GM12874 (cell line): ENCODE measurements at regions not wholly inside any gene's neighbourhood (a gene's known extent, or its start where the extent isn't known, plus 50 kb on each side); places are given as distances from the start of the nearest gene placed in this dataset.

Source experiments
- TF ChIP-seq, protein P1 (sequence below): IDR thresholded peaks from 2 replicates; pipeline ENCODE4 v1.5.1; 2011; ENCODE audit warnings: low read depth, mild to moderate bottlenecking, control low read depth, low read length, moderate library complexity; ENCODE audit not compliant: insufficient read depth

DNA sequence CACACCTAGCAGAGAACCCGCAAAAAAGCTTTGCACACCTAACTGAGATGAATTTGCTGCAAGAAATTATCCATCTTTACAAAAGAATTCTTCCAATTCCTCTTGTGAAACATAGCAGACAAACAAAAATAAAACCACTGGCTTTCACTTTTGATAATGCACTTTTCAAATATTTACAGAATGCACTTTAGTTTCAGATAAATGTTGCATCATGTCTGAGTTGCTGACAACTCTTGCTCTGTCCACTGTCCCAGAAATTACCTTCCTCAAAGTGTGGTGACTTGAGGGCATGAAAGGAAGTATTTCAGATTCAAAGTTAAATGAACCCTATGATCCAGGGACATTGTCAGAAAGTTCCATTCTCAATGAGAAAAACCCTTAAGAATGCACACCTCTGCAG, 256.2 kb upstream of the PARD3B start:
- TF ChIP-seq, protein P1, sequence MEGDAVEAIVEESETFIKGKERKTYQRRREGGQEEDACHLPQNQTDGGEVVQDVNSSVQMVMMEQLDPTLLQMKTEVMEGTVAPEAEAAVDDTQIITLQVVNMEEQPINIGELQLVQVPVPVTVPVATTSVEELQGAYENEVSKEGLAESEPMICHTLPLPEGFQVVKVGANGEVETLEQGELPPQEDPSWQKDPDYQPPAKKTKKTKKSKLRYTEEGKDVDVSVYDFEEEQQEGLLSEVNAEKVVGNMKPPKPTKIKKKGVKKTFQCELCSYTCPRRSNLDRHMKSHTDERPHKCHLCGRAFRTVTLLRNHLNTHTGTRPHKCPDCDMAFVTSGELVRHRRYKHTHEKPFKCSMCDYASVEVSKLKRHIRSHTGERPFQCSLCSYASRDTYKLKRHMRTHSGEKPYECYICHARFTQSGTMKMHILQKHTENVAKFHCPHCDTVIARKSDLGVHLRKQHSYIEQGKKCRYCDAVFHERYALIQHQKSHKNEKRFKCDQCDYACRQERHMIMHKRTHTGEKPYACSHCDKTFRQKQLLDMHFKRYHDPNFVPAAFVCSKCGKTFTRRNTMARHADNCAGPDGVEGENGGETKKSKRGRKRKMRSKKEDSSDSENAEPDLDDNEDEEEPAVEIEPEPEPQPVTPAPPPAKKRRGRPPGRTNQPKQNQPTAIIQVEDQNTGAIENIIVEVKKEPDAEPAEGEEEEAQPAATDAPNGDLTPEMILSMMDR: no peak

DNA sequence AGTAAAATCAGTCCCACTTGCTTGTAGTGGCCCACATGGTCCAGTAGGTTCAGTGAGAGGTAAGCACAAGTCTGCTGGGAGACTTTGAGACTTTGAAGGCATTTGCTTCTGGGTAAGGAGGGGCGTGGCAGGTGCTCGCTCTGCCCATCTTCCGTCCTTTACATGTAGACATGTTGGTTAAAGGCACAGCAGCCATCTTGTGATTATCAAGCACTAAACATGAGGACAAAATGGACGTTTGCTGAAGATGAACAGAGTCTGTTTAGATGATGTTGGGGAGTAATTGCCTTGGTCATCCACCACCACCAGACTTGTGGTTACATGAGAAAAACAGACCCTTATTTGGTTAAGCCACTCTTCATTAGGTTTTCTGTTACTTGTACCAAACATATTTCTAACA, 252.8 kb upstream of the PARD3B start:
- TF ChIP-seq, protein P1: no peak

DNA sequence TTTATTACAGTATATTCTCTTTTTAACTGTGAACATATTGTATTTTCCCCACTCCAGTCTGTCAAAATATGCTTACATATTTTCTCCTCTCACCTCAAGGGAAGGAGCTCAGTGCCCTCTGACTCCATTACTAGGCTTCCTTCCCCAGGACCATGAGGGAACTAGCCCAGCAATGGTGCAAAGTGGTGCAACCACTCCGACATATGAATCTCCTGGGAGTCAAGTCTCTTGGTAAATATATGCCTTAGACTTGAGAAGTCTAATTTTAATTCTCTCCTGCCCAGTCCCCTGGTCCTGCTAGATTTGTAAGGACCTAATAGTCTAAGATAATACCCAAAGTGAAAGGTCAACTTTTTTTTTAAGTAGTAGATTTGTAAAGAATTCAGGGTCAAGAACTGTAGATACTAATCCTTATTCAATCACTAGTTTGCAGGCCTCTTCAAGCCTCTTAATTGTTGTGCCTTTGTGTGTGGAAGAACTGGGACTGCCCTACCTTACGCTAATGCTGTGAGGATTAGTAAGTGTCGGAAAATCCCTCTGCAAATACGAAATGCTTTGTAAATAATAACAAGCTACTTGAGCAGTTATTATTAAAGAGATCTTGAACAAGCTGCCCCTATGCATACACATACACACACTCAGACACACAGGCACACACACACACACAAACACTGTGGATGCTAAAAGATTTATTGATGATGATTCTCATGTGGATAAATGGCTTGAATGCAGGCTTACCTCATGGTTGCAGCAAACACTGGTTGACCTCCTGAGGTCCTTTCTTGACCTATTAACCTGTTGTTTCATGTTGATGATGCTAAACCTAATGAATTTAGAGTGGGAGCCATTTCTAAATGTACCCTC, 251.2 kb upstream of the PARD3B start:
- TF ChIP-seq, protein P1: no peak

DNA sequence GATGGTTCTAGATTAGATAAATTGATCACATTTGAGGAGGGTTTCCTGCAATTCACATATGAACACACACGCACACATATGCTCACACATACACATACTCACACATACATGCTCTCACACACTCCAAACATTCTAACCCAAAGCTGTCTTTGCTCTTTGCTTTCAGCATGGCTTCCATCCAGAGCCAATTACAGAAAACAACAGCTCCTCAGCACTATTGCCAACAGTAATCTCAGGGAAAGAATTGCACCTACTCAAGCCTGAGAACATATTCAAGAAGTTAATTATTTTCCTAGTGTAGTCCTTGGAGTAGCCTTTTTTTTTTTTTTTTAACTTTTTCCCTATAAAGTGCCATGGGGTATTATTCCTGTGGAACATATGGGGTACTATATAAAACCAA, 246.9 kb upstream of the PARD3B start:
- TF ChIP-seq, protein P1: no peak

DNA sequence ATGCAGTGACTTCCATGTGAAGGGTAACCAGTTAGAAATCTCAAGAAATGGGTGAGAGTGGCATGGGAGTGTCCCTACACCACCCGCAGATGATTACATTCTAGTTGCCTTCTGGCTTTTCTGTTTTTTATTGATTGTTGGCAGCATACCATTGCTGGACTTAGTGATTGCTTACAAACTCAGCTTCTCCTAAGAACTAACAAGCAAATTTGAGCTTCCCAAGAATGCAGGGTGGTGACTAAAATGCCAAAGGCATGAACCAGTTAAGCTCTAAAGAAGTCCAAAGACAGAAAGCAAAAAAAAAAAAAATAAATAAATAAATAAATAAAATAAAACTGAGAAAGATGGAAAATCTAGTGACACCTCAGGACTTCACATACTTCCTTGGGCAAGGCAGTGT, 245.5 kb upstream of the PARD3B start:
- TF ChIP-seq, protein P1: no peak

DNA sequence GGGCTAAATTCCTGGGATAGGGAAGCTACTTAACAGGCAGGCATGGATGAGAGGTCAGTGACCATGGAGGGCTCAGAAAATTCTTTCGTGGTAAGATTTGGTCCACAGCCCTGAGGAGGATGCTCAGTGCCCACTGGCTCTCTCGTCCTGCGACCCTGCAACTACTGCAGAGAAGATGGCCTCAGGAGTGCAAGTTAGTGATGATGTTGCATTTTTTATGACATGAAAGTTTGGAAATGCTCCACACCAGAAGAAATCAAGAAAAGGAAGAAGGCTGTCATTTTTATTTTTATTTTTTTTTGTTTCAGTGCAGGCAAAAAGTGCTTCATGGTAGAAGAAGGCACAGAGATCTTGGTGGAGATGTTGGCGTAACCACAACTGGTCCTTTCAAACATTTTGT, 238.6 kb upstream of the PARD3B start:
- TF ChIP-seq, protein P1: no peak

DNA sequence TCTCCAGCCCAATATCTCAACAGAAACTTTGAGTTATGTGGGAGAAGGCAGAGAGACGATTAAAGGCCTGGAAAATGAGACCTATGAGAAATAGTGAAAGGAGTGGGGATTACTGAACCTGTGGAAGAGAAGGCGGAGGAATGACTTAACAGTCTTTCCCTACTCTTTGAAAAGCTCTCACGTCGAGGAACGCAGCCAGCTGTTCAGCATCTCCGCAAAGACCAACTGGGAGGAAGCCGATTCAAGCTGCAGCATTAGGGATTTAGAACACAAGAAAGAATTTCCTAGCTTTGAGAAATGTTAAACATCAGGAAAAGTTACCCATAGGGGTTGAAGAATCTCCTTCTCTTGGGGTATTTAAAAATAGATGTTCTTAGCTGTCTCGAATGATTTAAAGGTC, 233.2 kb upstream of the PARD3B start:
- TF ChIP-seq, protein P1: no peak

DNA sequence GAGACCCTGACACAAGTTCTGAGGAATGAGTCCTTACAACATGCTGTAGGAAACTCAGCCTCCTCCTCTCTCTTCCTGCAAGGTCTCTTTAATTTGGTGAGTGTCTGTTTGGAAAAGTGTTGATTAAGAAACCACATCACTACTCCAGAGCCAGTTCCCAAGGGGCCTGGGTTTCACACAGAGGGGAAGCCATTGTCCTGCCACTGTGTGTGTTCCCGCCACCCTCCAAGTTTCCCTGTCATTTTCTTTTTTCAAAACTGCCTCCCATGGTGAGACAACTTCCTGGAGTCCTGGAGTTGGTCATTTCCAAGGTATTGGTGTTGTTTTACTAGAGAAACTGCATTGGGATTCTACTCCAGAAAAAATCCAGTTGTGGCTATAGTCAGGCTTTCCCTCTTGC, 232.0 kb upstream of the PARD3B start:
- TF ChIP-seq, protein P1: no peak
